Retinal pigment epithelial cell (primary cell): ENCODE measurements at regions not wholly inside any gene's neighbourhood (a gene's known extent, or its start where the extent isn't known, plus 50 kb on each side); places are given as distances from the start of the nearest gene placed in this dataset.
A peak's percentile ranks its signal among the peaks of the same experiment; 100 is the strongest.

Experiments
- DNase-seq: peaks from one replicate; pipeline ENCODE4 v3.0.0-alpha.2; 2010; ENCODE audit warnings: low read depth
- H3K4me3 ChIP-seq: 2 replicates; pipeline ENCODE4 v1.5.1; 2011; ENCODE audit warnings: mild to moderate bottlenecking, low read length, control low read depth, moderate library complexity
- CTCF ChIP-seq: conservative IDR thresholded peaks from 2 replicates; pipeline ENCODE4 v1.5.1; 2011; ENCODE audit warnings: low read depth, low read length, control low read depth, inconsistent platforms

DNA sequence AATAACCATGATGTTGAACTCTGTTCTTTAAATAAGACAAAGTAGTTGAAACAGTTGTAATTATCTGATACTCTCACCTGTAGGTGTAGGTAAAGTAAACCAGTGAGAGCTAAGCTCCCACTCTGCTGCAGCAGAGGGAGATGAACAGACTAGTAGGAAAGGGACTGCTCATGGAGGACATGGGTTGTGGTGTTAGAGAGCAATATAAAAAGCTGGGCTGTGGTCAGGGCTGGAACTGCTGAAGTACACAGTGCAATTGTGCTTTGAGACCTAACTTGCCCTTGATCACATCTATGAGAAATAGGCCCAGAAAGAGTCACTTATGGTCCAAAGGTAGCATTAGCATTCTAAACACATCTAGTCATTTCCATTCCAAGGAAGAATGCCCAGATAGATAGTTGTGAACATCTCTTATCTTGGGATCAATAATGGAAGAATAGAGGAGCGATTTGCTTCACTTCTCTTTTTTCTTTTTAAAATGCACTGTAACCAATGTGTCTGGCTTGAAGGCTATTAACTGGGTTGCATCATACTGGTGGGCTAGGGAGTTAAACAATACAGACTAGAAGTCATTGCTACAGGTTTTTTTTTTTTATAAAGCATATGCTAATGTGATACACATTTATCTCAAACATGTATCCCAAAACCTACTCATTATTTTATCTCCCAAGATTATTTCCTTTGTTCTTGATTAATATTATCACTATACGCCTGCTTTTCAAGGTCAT lies 251.3 kb upstream of the CENPE start:
- H3K4me3 ChIP-seq = no peak overlapping the region
- no peak for DNase-seq
- TF ChIP-seq CTCF = no peak

DNA sequence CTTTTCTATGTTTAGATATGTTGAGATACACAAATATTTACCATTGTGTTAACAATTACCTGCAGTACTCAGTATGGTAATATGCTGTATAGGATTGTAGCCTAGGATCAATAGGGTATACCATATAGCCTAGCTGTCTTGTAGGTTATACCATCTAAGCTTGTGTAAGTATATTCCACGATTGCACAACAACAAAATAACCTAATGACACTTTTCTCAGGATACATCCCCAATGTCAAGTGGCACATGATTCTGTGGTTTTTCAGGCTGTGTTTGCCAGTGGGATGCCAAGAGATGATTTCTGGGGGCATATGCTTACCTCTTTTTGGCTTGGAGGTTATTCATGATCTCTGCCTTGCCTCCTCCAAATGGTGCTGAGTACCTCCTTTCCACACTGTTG lies 247.2 kb upstream of the CENPE start:
- H3K4me3 ChIP-seq = no peak overlapping the region
- DNase-seq = no peak
- TF ChIP-seq CTCF = no peak

DNA sequence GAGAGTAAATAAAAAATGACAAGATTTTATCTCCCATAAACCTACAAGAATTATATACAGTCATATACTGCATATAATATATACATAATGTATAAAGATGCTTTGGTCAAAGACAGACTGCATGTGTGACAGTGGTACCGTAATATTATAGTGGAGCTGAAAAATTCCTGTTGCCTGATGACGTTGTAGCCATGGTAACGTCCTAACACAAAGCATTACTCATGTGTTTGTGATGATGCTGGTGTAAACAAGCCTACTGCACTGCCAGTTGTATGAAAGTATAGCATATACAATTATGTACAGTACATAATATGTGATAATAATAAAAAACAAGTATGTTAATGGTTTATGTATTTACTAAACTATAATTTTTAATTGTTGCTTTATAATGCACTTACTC lies 245.2 kb upstream of the CENPE start:
- H3K4me3 ChIP-seq = no peak overlapping the region
- DNase-seq = peak; percentile 38
- TF ChIP-seq CTCF = no peak

DNA sequence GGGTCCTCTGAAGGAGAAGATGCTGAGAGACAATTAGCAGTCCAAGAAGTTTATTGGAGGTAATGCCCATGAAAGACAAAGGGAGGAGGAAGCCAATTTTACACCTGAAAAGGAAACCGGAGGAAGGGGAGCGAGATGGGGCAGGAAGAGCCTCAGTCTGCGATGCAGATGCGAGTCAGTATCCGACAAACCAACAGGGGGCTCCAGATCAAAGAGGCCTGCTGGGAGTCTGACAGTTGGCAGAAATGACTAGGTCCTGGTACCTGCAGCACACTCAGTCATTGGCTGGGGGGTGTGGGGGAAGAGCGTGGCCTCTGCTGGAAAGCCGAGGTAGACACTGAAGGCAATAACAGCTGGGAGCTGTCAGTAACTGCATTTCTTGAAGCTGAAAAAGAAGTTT lies 231.1 kb upstream of the CENPE start:
- peak; percentile 25 for TF ChIP-seq CTCF
- no peak overlapping the region for H3K4me3 ChIP-seq
- no peak for DNase-seq

DNA sequence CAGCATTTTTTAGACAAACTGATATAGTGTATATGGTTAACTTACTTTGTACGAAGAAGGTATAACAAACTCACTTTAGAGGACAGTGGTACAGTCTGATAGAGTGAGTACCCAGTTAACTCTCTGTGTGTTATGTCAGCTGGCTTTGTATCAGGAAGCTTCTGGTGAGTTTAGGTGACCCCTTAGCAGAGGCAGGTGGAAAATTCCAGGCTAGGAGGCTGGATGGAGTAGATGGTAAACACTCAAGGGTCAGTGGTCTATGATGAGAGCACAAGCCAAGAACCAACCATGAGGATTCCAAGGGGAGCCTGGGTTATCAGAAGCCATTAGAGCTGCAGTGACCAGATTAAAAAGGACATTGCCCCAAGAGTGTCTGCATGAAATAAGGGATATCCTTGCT lies 227.3 kb upstream of the CENPE start:
- no peak overlapping the region for H3K4me3 ChIP-seq
- TF ChIP-seq CTCF = no peak
- DNase-seq = no peak

GRCh38 chr4:103424853-103425252 lies 226.7 kb upstream of the CENPE start:
- DNase-seq = no peak
- H3K4me3 ChIP-seq = no peak overlapping the region
- no peak for TF ChIP-seq CTCF

DNA sequence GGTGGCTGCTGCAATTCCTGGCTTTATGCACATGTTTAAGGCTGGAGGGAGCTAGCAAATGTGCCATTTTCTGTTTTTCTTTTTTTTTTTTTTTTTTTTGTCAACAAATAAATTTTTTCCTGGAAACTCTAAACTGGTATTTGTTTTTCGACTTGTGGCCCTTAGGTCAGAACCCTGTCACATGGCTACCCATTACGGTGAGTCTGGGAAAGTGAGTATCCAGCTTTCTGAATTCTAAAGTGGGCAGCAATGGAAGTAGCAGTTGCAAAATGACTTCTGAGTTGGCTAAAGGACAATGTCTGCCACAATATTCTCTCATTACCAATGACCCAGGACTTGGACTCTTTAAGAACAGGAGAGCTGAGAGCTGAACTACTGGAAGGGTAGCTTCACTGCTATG lies 225.1 kb upstream of the CENPE start:
- DNase-seq = no peak
- no peak overlapping the region for H3K4me3 ChIP-seq
- TF ChIP-seq CTCF = no peak
